HUDEP-2 (cell line): ENCODE measurements at regions not wholly inside any gene's neighbourhood (a gene's known extent, or its start where the extent isn't known, plus 50 kb on each side); places are given as distances from the start of the nearest gene placed in this dataset.

ENCODE experiments used
- DNase-seq, 76 experiments: peaks; one replicate each; lab custom pipeline; 2025; ENCODE audit not compliant: unreplicated experiment in 76 of 76; lab: John Stamatoyannopoulos, UW

GRCh38 chr5:35369965-35370790 is 139.9 kb upstream of the PRLR start:
- no peak for DNase-seq

GRCh38 chr5:35367526-35367925 is 137.2 kb upstream of the PRLR start:
- DNase-seq: no peak

GRCh38 chr5:35365758-35366157 is 135.5 kb upstream of the PRLR start:
- no peak for DNase-seq

GRCh38 chr5:35364350-35364749 is 134.1 kb upstream of the PRLR start:
- DNase-seq: no peak

- DNase-seq: no peak
Observed at GRCh38 chr5:35363387-35363965, 133.2 kb upstream of the PRLR start.

- DNase-seq: no peak
Observed at GRCh38 chr5:35362772-35363171, 132.5 kb upstream of the PRLR start.

- no peak for DNase-seq
Observed at GRCh38 chr5:35360671-35361070, 130.4 kb upstream of the PRLR start.

GRCh38 chr5:35359859-35360258 is 129.6 kb upstream of the PRLR start:
- no peak for DNase-seq

GRCh38 chr5:35357973-35358372 is 127.7 kb upstream of the PRLR start:
- DNase-seq: no peak

- no peak for DNase-seq
Observed at GRCh38 chr5:35356725-35357124, 126.4 kb upstream of the PRLR start.

- DNase-seq: no peak
Observed at GRCh38 chr5:35354751-35355150, 124.5 kb upstream of the PRLR start.

- DNase-seq: no peak
Observed at GRCh38 chr5:35345222-35345621, 114.9 kb upstream of the PRLR start.

GRCh38 chr5:35342664-35343063 is 112.4 kb upstream of the PRLR start:
- DNase-seq: no peak

GRCh38 chr5:35341189-35341588 is 110.9 kb upstream of the PRLR start:
- DNase-seq: no peak

- DNase-seq: no peak
Observed at GRCh38 chr5:35339616-35340100, 109.4 kb upstream of the PRLR start.

- no peak for DNase-seq
Observed at GRCh38 chr5:35339006-35339405, 108.7 kb upstream of the PRLR start.

GRCh38 chr5:35338157-35338453 is 107.8 kb upstream of the PRLR start:
- DNase-seq: no peak

GRCh38 chr5:35337340-35338156 is 107.3 kb upstream of the PRLR start:
- no peak for DNase-seq

GRCh38 chr5:35336230-35336629 is 105.9 kb upstream of the PRLR start:
- DNase-seq: no peak

- DNase-seq: no peak
Observed at GRCh38 chr5:35335752-35336151, 105.5 kb upstream of the PRLR start.

- no peak for DNase-seq
Observed at GRCh38 chr5:35333366-35333765, 103.1 kb upstream of the PRLR start.
